ENCODE measurements at regions not wholly inside any gene's neighbourhood (a gene's known extent, or its start where the extent isn't known, plus 50 kb on each side); places are given as distances from the start of the nearest gene placed in this dataset.
"Not testable (repeated sequence)": the region's sequence is repeated elsewhere in the genome, so short reads cannot be mapped to it uniquely, and the experiment has no call there.

GRCh38 chr18:59848002-59848401 is 51.8 kb upstream of the PMAIP1 start:
- peak; percentile 23 for DNase-seq (ENCODE audit: low read depth)
- no peak for FAIRE-seq
- H3K27me3 ChIP-seq (ENCODE audit: control insufficient read depth, insufficient read depth, low read length): no peaks in the 10 kb centered on the region
- H3K36me3 ChIP-seq (ENCODE audit: control insufficient read depth, insufficient read depth, low read length): no peaks in the 10 kb centered on the region
- TF ChIP-seq CTCF (IDR thresholded peaks at IDR 0.05; ENCODE audit: insufficient read depth, low read length, severe bottlenecking): no peak
- no peak overlapping the region for H3K4me3 ChIP-seq (ENCODE audit: low read depth, low read length)

- not testable (repeated sequence) for H3K36me3 ChIP-seq (ENCODE audit: control insufficient read depth, insufficient read depth, low read length); DNase-seq (ENCODE audit: low read depth); H3K4me3 ChIP-seq (ENCODE audit: low read depth, low read length); H3K27me3 ChIP-seq (ENCODE audit: control insufficient read depth, insufficient read depth, low read length); FAIRE-seq
Observed at GRCh38 chr18:59847491-59847846, 52.3 kb upstream of the PMAIP1 start.

- Histone ChIP-seq H3K36me3 (ENCODE audit: control insufficient read depth, insufficient read depth, low read length) (no peaks in the 10 kb centered on the region), H3K4me3 (ENCODE audit: low read depth, low read length) (no peak overlapping the region), H3K27me3 (ENCODE audit: control insufficient read depth, insufficient read depth, low read length) (no peaks in the 10 kb centered on the region)
- TF ChIP-seq CTCF (IDR thresholded peaks at IDR 0.05; ENCODE audit: insufficient read depth, low read length, severe bottlenecking): no peak
- DNase-seq (ENCODE audit: low read depth): peak; percentile 59
- no peak for FAIRE-seq
Observed at GRCh38 chr18:59846814-59847490, 52.8 kb upstream of the PMAIP1 start.

- DNase-seq (ENCODE audit: low read depth) (peak; percentile 37), FAIRE-seq (no peak)
- no peaks in the 10 kb centered on the region for H3K36me3 ChIP-seq (ENCODE audit: control insufficient read depth, insufficient read depth, low read length)
- no peaks in the 10 kb centered on the region for H3K27me3 ChIP-seq (ENCODE audit: control insufficient read depth, insufficient read depth, low read length)
- no peak for TF ChIP-seq CTCF (IDR thresholded peaks at IDR 0.05; ENCODE audit: insufficient read depth, low read length, severe bottlenecking)
- H3K4me3 ChIP-seq (ENCODE audit: low read depth, low read length): no peak overlapping the region
Observed at GRCh38 chr18:59842947-59843346, 56.8 kb upstream of the PMAIP1 start.

- no peaks in the 10 kb centered on the region for H3K36me3 ChIP-seq (ENCODE audit: control insufficient read depth, insufficient read depth, low read length)
- H3K4me3 ChIP-seq (ENCODE audit: low read depth, low read length): no peak overlapping the region
- TF ChIP-seq CTCF (IDR thresholded peaks at IDR 0.05; ENCODE audit: insufficient read depth, low read length, severe bottlenecking): peak; percentile 3
- H3K27me3 ChIP-seq (ENCODE audit: control insufficient read depth, insufficient read depth, low read length): no peaks in the 10 kb centered on the region
- DNase-seq (ENCODE audit: low read depth) (no peak), FAIRE-seq (no peak)
Observed at GRCh38 chr18:59839931-59840685, 59.7 kb upstream of the PMAIP1 start.

- TF ChIP-seq CTCF (IDR thresholded peaks at IDR 0.05; ENCODE audit: insufficient read depth, low read length, severe bottlenecking): no peak
- no peaks in the 10 kb centered on the region for H3K36me3 ChIP-seq (ENCODE audit: control insufficient read depth, insufficient read depth, low read length)
- H3K4me3 ChIP-seq (ENCODE audit: low read depth, low read length): no peak overlapping the region
- no peak for FAIRE-seq
- DNase-seq (ENCODE audit: low read depth): no peak
- H3K27me3 ChIP-seq (ENCODE audit: control insufficient read depth, insufficient read depth, low read length): no peaks in the 10 kb centered on the region
Observed at GRCh38 chr18:59839246-59839645, 60.5 kb upstream of the PMAIP1 start.

Data from bronchial epithelial cell (primary cell).